GM12865 (cell line): ENCODE measurements at regions not wholly inside any gene's neighbourhood (a gene's known extent, or its start where the extent isn't known, plus 50 kb on each side); places are given as distances from the start of the nearest gene placed in this dataset.

Experiments used
- DNase-seq: peaks from one replicate; pipeline ENCODE4 v3.0.0; 2010; ENCODE audit warnings: low read depth
- H3K4me3 ChIP-seq: 2 replicates; pipeline ENCODE4 v1.5.1; 2011; ENCODE audit warnings: mild to moderate bottlenecking, low read depth, low read length, control low read depth
- CTCF ChIP-seq: IDR thresholded peaks from 2 replicates; pipeline ENCODE4 v1.5.1; 2011; ENCODE audit warnings: low read length, control low read depth, low read depth, inconsistent platforms; ENCODE audit not compliant: insufficient read depth; ENCODE audit errors: missing control alignments

DNA sequence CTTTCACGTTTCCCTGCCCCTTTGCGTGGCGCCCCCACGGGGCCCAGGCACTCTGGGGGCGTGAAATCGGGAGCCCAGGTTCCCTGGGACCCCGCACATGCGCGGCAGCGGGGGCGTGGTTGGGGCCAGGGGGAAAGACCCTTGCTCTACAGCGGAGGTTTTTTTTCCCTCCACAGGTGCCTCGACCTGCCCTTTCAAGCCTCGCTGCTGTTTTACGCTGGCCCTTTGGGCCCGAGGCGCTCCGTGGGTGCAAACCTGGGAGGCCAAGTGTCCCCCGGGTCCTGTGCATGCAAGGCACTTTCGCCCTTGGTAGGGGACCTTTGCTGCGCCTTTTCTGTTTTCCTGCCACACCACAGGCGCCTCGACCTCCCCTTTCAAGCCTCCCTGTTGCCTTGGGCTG, 329.8 kb downstream of the ALG10 start:
- H3K4me3 ChIP-seq: no peak overlapping the region
- no peak for DNase-seq
- no peak for TF ChIP-seq CTCF

- no peak for DNase-seq
- no peak for TF ChIP-seq CTCF
These were observed 332.2 kb downstream of the ALG10 start for GRCh38 chr12:34354239-34355200.

GRCh38 chr12:34356233-34356987, 334.1 kb downstream of the ALG10 start:
- no peak overlapping the region for H3K4me3 ChIP-seq
- no peak for DNase-seq
- no peak for TF ChIP-seq CTCF

More at GRCh38 chr12:34354239-34355200, 332.2 kb downstream of the ALG10 start:
- no peak overlapping the region for H3K4me3 ChIP-seq

GRCh38 chr12:34357791-34358190, 335.5 kb downstream of the ALG10 start:
- no peak overlapping the region for H3K4me3 ChIP-seq
- no peak for TF ChIP-seq CTCF
- DNase-seq: no peak

DNA sequence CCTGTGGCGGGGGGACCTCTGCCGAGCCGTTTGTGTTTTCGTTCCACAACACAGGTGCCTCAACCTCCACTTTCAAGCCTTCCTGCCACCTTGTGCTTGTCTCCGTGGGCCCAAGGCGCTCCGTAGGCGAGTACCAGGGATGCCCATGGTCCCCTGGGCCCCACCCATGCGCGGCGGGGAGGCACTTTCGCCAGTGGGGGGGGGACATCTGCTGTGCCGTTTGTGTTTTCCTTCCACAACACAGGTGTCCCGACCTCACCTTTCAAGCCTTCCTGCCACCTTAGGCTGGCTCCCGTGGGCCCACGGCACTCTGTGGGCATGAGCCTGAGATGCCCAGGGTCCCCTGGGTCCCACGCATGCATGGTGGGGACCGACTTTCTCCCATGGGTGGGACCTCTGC, 335.9 kb downstream of the ALG10 start:
- no peak for DNase-seq
- no peak overlapping the region for H3K4me3 ChIP-seq
- no peak for TF ChIP-seq CTCF

- no peak for TF ChIP-seq CTCF
- no peak for DNase-seq
These were observed 339.5 kb downstream of the ALG10 start for GRCh38 chr12:34361721-34362316.

More at GRCh38 chr12:34361721-34362316, 339.5 kb downstream of the ALG10 start:
- H3K4me3 ChIP-seq: no peak overlapping the region
